ENCODE measurements at regions not wholly inside any gene's neighbourhood (a gene's known extent, or its start where the extent isn't known, plus 50 kb on each side); places are given as distances from the start of the nearest gene placed in this dataset.

DNA sequence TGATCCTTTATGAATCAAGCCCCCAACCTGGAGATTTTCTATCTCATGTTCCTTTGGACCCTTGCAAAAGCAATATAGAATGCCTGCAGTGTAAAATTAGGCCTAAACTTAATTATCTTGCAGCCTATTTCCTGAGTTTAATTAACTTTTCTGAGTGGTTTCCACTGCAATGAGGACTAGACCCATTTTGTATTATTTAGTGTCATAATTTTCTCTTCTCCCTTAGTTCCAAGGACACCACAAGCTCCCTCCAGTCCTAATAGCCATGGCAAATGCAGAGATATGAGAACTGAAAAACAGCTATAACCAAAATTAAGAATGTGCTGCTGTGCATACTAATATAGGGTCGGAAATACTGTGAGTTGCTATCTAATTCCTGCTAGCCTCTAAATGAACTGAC, 90.9 kb upstream of the GRAMD2B start:
- ChIA-PET SMC1A (ENCODE audit: uncharacterized antibody, unreplicated experiment) (interaction anchor here (1.2 kb wide), 1 partner anchor 16 kb away, joined by 3 read pairs; no protein-coding TSS in a partner anchor), POLR2A (no interaction called here), CTCF (interaction anchor here (0.5 kb wide), 1 partner anchor 766 kb away, joined by 3 read pairs; no protein-coding TSS in a partner anchor), RAD21 (ENCODE audit: unreplicated experiment) (no interaction called here)
- no TSS peak for BruUV-seq (replicated peaks)
- no peak overlapping the region for H3K4me2 ChIP-seq (ENCODE audit: control insufficient read depth, insufficient read depth)
- in situ Hi-C loops (cut with MboI) (no loop called here), intact Hi-C loops (cut with micrococcal nuclease; ENCODE audit: unreplicated experiment) (no loop called here)
- FAIRE-seq (no peak), ATAC-seq (no peak), DNase-seq (ENCODE audit: low read depth, low spot score) (no peak)
- H3K4me3 ChIP-seq, result no peak overlapping the region
- no peaks in the 10 kb centered on the region for H3K9me3 ChIP-seq (replicated peaks; ENCODE audit: control insufficient read depth, insufficient read depth, low read length)
- no peak overlapping the region for H3K9ac ChIP-seq (ENCODE audit: control insufficient read depth, insufficient read depth, low read length)
- H3K27me3 ChIP-seq (replicated peaks in 1 of 2; ENCODE audit: control insufficient read depth in 2 of 2, insufficient read depth in 2 of 2, low read length in 1 of 2), result no peaks in the 10 kb centered on the region; a peak in 1 of 4 replicates
- H4K20me1 ChIP-seq (ENCODE audit: control insufficient read depth, insufficient read depth), result no peaks in the 10 kb centered on the region
- H3K4me1 ChIP-seq (ENCODE audit: control insufficient read depth, insufficient read depth, low read length), result no peaks in the 10 kb centered on the region
- 0% methylated on average over 1 of the region's 1 CpG for WGBS (ENCODE audit: insufficient coverage, insufficient replicate concordance, low lambda C conversion rate, missing lambda C conversion rate)
- H3K79me2 ChIP-seq (ENCODE audit: control insufficient read depth, insufficient read depth, low read length), result no peaks in the 10 kb centered on the region
- H3K36me3 ChIP-seq (ENCODE audit: control insufficient read depth in 2 of 2, insufficient read depth in 2 of 2, low read length in 1 of 2), result no peaks in the 10 kb centered on the region
- H2AFZ ChIP-seq (ENCODE audit: control insufficient read depth, low read depth, low read length), result no peak overlapping the region
- no peak for TF ChIP-seq YY1 (IDR thresholded peaks at IDR 0.05; ENCODE audit: low read depth, low read length)
- no peak for TF ChIP-seq RAD21 (IDR thresholded peaks at IDR 0.05; ENCODE audit: insufficient read depth, low read depth, low read length)
- no peak for TF ChIP-seq MTA2 (IDR thresholded peaks at IDR 0.05; ENCODE audit: low read depth)
- TF ChIP-seq BRCA1 (IDR thresholded peaks at IDR 0.05; ENCODE audit: low read depth, low read length), result no peak
- no peak for TF ChIP-seq ZNF24 (IDR thresholded peaks at IDR 0.05)
- TF ChIP-seq STAT3 (IDR thresholded peaks at IDR 0.05; ENCODE audit: low read depth, low read length), result no peak
- TF ChIP-seq, protein P1, sequence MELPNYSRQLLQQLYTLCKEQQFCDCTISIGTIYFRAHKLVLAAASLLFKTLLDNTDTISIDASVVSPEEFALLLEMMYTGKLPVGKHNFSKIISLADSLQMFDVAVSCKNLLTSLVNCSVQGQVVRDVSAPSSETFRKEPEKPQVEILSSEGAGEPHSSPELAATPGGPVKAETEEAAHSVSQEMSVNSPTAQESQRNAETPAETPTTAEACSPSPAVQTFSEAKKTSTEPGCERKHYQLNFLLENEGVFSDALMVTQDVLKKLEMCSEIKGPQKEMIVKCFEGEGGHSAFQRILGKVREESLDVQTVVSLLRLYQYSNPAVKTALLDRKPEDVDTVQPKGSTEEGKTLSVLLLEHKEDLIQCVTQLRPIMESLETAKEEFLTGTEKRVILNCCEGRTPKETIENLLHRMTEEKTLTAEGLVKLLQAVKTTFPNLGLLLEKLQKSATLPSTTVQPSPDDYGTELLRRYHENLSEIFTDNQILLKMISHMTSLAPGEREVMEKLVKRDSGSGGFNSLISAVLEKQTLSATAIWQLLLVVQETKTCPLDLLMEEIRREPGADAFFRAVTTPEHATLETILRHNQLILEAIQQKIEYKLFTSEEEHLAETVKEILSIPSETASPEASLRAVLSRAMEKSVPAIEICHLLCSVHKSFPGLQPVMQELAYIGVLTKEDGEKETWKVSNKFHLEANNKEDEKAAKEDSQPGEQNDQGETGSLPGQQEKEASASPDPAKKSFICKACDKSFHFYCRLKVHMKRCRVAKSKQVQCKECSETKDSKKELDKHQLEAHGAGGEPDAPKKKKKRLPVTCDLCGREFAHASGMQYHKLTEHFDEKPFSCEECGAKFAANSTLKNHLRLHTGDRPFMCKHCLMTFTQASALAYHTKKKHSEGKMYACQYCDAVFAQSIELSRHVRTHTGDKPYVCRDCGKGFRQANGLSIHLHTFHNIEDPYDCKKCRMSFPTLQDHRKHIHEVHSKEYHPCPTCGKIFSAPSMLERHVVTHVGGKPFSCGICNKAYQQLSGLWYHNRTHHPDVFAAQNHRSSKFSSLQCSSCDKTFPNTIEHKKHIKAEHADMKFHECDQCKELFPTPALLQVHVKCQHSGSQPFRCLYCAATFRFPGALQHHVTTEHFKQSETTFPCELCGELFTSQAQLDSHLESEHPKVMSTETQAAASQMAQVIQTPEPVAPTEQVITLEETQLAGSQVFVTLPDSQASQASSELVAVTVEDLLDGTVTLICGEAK (IDR thresholded peaks at IDR 0.05; ENCODE audit: borderline replicate concordance), result no peak
- no peak for TF ChIP-seq JUNB (IDR thresholded peaks at IDR 0.05)
- TF ChIP-seq SP1 (IDR thresholded peaks at IDR 0.05; ENCODE audit: low read depth, low read length), result no peak
- no peak for TF ChIP-seq ZNF622 (IDR thresholded peaks at IDR 0.05)
- TF ChIP-seq, protein P2, sequence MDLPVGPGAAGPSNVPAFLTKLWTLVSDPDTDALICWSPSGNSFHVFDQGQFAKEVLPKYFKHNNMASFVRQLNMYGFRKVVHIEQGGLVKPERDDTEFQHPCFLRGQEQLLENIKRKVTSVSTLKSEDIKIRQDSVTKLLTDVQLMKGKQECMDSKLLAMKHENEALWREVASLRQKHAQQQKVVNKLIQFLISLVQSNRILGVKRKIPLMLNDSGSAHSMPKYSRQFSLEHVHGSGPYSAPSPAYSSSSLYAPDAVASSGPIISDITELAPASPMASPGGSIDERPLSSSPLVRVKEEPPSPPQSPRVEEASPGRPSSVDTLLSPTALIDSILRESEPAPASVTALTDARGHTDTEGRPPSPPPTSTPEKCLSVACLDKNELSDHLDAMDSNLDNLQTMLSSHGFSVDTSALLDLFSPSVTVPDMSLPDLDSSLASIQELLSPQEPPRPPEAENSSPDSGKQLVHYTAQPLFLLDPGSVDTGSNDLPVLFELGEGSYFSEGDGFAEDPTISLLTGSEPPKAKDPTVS (IDR thresholded peaks at IDR 0.05; ENCODE audit: low read depth, low read length), result no peak
- H3K27ac ChIP-seq (ENCODE audit: control insufficient read depth, insufficient read depth), result no peak overlapping the region

Data from GM12878 (cell line).